Neural cell (in vitro differentiated cells): ENCODE measurements at regions not wholly inside any gene's neighbourhood (a gene's known extent, or its start where the extent isn't known, plus 50 kb on each side); places are given as distances from the start of the nearest gene placed in this dataset.

Experiments
- H2AFZ ChIP-seq: fragments of 200-600, 300-800 bp; sonication (generic), shearing (Covaris generic); 2 replicates; pipeline ENCODE4 v1.6.0; 2014; ENCODE audit warnings: low read depth, mild to moderate bottlenecking, antibody characterized with exemption, low read length, moderate library complexity
- H3F3A ChIP-seq: fragments of 200-600 bp; shearing (Covaris generic); 2 replicates; pipeline ENCODE4 v1.6.1; 2016; ENCODE audit warnings: mild to moderate bottlenecking, moderate library complexity, mixed read lengths, antibody characterized with exemption, low read length; ENCODE audit not compliant: insufficient read depth, poor library complexity, severe bottlenecking
- H3K27ac ChIP-seq: fragments of 200-600, 300-800 bp; sonication (generic), shearing (Covaris generic); 2 replicates; pipeline ENCODE4 v1.5.1; 2014; ENCODE audit warnings: mild to moderate bottlenecking, low read length, moderate library complexity
- H3K27me3 ChIP-seq: fragments of 300-800, 200-600 bp; sonication (generic), shearing (Covaris generic); 2 replicates; pipeline ENCODE4 v1.6.0; 2014; ENCODE audit warnings: mild to moderate bottlenecking, low read depth, low read length, moderate library complexity; ENCODE audit not compliant: insufficient read depth
- H3K36me3 ChIP-seq: fragments of 300-800, 200-600 bp; sonication (generic), shearing (Covaris generic); 2 replicates; pipeline ENCODE4 v1.5.1; 2014; ENCODE audit warnings: mild to moderate bottlenecking, antibody characterized with exemption, low read length, moderate library complexity; ENCODE audit not compliant: insufficient read depth
- H3K4me2 ChIP-seq: fragments of 300-800, 200-600 bp; sonication (generic), shearing (Covaris generic); 2 replicates; pipeline ENCODE4 v1.6.0; 2014; ENCODE audit warnings: mild to moderate bottlenecking, low read length
- H3K4me3 ChIP-seq: fragments of 300-800, 200-600 bp; sonication (generic), shearing (Covaris generic); 2 replicates; pipeline ENCODE4 v1.5.1; 2014; ENCODE audit warnings: mild to moderate bottlenecking, low read length, moderate library complexity
- H3K79me2 ChIP-seq: fragments of 200-600 bp; shearing (Covaris generic); replicated peaks from 2 replicates; pipeline ENCODE4 v1.6.0; 2014; ENCODE audit warnings: mild to moderate bottlenecking, low read length, moderate library complexity; ENCODE audit not compliant: insufficient read depth
- H3K9ac ChIP-seq: fragments of 300-800, 200-600 bp; sonication (generic), shearing (Covaris generic); 2 replicates; pipeline ENCODE4 v1.6.1; 2016; ENCODE audit warnings: mild to moderate bottlenecking, low read length, mixed read lengths
- H3K9me2 ChIP-seq: fragments of 200-600 bp; shearing (Covaris generic); 2 replicates; pipeline ENCODE4 v1.6.1; 2016; ENCODE audit warnings: mild to moderate bottlenecking, low read length, mixed read lengths; ENCODE audit not compliant: insufficient read depth
- H3K9me3 ChIP-seq: fragments of 200-600, 300-800 bp; sonication (generic), shearing (Covaris generic); 2 replicates; pipeline ENCODE4 v1.6.1; 2016; ENCODE audit warnings: mild to moderate bottlenecking, mixed run types, low read length, moderate library complexity, mixed read lengths
- H4K20me1 ChIP-seq: fragments of 200-600 bp; shearing (Covaris generic); 2 replicates; pipeline ENCODE4 v1.6.1; 2016; ENCODE audit warnings: mild to moderate bottlenecking, mixed run types; ENCODE audit not compliant: insufficient read depth
- EZH2 ChIP-seq: fragments of 200-600, 300-800 bp; shearing (Covaris generic), sonication (generic); IDR thresholded peaks from 2 replicates; pipeline ENCODE4 v1.6.1; 2014; ENCODE audit warnings: antibody characterized with exemption, low read length, borderline replicate concordance, mild to moderate bottlenecking; ENCODE audit not compliant: insufficient read depth, poor library complexity, severe bottlenecking
- SMC3 ChIP-seq: fragments of 450-650 bp; conservative IDR thresholded peaks from 2 replicates; pipeline ENCODE4 v1.6.1; 2014; ENCODE audit warnings: antibody characterized with exemption, mild to moderate bottlenecking, moderate library complexity; ENCODE audit not compliant: poor library complexity
- small RNA-seq, 3 experiments: library from RNA; depleted of rRNA; stranded (forward); fragments of <200 nt; gene quantifications; one replicate each; pipeline ENCODE3, GENCODE V24; 2012

DNA sequence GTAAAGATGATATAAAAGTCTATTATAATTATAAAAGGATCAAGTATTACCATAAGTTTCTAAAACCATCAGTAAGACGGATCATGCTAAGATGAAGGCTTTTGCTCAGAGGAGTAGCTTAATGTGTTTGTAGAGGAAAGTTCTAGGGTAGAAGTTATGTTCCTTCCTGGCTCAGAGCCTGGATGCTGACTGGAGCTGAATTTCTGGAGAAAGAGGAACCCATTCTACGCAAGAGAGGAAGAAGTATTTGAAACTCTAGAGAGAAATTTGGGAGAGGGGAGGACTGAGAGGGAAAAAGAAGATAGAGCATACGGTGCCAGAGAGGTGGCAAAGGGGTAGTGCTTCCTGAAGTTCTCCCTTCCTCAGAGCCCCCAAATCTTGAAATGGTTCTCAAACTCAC lies 51.4 kb upstream of the SGCG start:
- Histone ChIP-seq H3K4me3 (no peak overlapping the region), H3K79me2 (no peaks in the 10 kb centered on the region), H4K20me1 (no peaks in the 10 kb centered on the region), H3K9me3 (no peaks in the 10 kb centered on the region), H3F3A (no peaks in the 10 kb centered on the region), H3K36me3 (no peaks in the 10 kb centered on the region), H3K27ac (no peak overlapping the region), H3K9me2 (no peaks in the 10 kb centered on the region), H3K27me3 (no peaks in the 10 kb centered on the region), H3K4me2 (no peak overlapping the region), H2AFZ (no peak overlapping the region), H3K9ac (no peak overlapping the region)
- TF ChIP-seq SMC3: no peak
- no peak for TF ChIP-seq EZH2

Small RNAs in the stretch of these regions (small RNA-seq; reads per million reads assigned to genes)
- 0 reads per million in 3 experiments for gene MTND3P1
- gene RF00049: 0 to 0.16 (median 0) reads per million in 3 experiments
